C4-2B (cell line): ENCODE measurements at regions not wholly inside any gene's neighbourhood (a gene's known extent, or its start where the extent isn't known, plus 50 kb on each side); places are given as distances from the start of the nearest gene placed in this dataset.

Experiments used
- ZFX ChIP-seq: fragments of 450-650 bp; IDR thresholded peaks from 2 replicates; pipeline ENCODE4 v1.6.1; 2017
- TF ChIP-seq, protein P1 (sequence below): fragments of 450-650 bp; conservative IDR thresholded peaks from 2 replicates; pipeline ENCODE4 v1.5.1; 2017; ENCODE audit warnings: mild to moderate bottlenecking

DNA sequence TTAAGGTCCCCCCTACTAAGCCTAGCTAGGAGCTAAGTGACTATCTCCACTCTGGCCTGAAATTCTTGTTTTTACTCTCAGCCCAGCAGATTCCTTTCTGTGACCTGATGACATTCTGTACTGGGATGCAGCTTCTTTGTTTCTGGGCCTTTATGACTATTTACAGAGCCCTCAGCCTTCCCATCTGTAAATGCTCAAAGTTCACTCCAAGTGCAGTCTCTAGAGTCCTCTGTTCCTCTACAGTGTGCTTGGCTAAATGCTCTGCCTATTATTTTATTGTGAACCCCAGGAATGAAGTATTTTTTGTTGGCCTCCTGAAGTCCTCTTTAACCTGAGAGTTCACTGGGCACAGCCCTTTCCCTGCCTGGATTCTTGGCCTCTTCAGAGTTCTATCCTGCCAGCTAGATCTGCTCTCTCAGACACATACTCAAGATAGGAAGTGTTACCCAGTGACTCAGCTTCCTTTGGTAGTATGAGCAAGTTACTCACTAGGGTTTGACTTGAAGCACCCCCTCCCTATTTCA, 278.1 kb upstream of the P2RY1 start:
- TF ChIP-seq, protein P1, sequence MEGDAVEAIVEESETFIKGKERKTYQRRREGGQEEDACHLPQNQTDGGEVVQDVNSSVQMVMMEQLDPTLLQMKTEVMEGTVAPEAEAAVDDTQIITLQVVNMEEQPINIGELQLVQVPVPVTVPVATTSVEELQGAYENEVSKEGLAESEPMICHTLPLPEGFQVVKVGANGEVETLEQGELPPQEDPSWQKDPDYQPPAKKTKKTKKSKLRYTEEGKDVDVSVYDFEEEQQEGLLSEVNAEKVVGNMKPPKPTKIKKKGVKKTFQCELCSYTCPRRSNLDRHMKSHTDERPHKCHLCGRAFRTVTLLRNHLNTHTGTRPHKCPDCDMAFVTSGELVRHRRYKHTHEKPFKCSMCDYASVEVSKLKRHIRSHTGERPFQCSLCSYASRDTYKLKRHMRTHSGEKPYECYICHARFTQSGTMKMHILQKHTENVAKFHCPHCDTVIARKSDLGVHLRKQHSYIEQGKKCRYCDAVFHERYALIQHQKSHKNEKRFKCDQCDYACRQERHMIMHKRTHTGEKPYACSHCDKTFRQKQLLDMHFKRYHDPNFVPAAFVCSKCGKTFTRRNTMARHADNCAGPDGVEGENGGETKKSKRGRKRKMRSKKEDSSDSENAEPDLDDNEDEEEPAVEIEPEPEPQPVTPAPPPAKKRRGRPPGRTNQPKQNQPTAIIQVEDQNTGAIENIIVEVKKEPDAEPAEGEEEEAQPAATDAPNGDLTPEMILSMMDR: no peak
- no peak for TF ChIP-seq ZFX
